Hepatocyte (in vitro differentiated cells): ENCODE measurements at regions not wholly inside any gene's neighbourhood (a gene's known extent, or its start where the extent isn't known, plus 50 kb on each side); places are given as distances from the start of the nearest gene placed in this dataset.

ENCODE experiments used
- EZH2 ChIP-seq: fragments of 200-600 bp; sonication (generic); IDR thresholded peaks from 2 replicates; pipeline ENCODE4 v1.6.1; 2016; ENCODE audit warnings: antibody characterized with exemption, mild to moderate bottlenecking, borderline replicate concordance
- TF ChIP-seq, protein P1 (sequence below): fragments of 200-600 bp; sonication (generic); IDR thresholded peaks from 2 replicates; pipeline ENCODE4 v1.5.1; 2016; ENCODE audit warnings: antibody characterized with exemption, mild to moderate bottlenecking; ENCODE audit not compliant: poor library complexity

DNA sequence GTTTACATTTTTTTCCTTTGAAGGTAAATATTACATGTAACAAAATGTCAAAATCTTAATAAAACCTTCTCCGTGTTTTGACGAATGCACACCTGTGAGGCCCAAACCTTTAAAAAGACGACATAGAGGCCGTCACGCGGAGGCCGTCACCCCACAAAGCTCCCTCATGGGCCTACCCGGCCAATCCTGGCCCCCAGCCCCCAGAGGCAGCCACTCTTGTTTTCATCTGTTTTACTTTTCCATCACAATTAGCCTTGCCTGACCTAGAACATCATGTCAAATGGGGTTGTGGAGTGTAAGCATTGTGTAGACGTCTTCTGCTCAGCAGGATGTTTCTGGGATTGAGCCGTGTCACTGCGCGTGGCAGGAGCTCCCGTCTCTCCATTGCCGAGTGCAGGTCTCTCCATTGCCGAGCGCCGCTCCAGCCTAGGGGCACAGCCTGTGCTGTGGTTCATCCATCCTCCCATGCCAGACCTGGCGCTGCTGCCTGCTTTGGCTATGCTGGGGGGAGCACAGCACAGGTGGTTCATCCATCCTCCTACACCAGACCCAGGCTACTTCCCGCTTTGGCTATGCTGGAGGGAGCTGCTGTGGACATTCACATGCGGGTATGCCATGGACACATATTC, 52.2 kb upstream of the IRX4 start:
- TF ChIP-seq, protein P1, sequence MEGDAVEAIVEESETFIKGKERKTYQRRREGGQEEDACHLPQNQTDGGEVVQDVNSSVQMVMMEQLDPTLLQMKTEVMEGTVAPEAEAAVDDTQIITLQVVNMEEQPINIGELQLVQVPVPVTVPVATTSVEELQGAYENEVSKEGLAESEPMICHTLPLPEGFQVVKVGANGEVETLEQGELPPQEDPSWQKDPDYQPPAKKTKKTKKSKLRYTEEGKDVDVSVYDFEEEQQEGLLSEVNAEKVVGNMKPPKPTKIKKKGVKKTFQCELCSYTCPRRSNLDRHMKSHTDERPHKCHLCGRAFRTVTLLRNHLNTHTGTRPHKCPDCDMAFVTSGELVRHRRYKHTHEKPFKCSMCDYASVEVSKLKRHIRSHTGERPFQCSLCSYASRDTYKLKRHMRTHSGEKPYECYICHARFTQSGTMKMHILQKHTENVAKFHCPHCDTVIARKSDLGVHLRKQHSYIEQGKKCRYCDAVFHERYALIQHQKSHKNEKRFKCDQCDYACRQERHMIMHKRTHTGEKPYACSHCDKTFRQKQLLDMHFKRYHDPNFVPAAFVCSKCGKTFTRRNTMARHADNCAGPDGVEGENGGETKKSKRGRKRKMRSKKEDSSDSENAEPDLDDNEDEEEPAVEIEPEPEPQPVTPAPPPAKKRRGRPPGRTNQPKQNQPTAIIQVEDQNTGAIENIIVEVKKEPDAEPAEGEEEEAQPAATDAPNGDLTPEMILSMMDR: no peak
- TF ChIP-seq EZH2: no peak
